Mesothelial cell of epicardium (in vitro differentiated cells): ENCODE measurements at regions not wholly inside any gene's neighbourhood (a gene's known extent, or its start where the extent isn't known, plus 50 kb on each side); places are given as distances from the start of the nearest gene placed in this dataset.
A peak's percentile ranks its signal among the peaks of the same experiment; 100 is the strongest.

Experiments used
- DNase-seq, 2 experiments: peaks; one replicate each; pipeline ENCODE4 v3.0.0; 2021; ENCODE audit warnings: low spot score in 2 of 2; ENCODE audit not compliant: unreplicated experiment in 2 of 2
- H3K27ac Mint-ChIP-seq: 2 replicates; pipeline ENCODE4 v1.8.0; 2021; ENCODE audit warnings: mixed read lengths
- H3K27me3 Mint-ChIP-seq: 2 replicates; pipeline ENCODE4 v1.8.0; 2021; ENCODE audit warnings: low read depth, mixed read lengths
- H3K36me3 Mint-ChIP-seq: 2 replicates; pipeline ENCODE4 v1.8.0; 2021; ENCODE audit warnings: mixed read lengths
- H3K4me1 Mint-ChIP-seq: 2 replicates; pipeline ENCODE4 v1.8.0; 2021; ENCODE audit warnings: mixed read lengths
- H3K4me3 Mint-ChIP-seq: 2 replicates; pipeline ENCODE4 v1.8.0; 2021; ENCODE audit warnings: mild to moderate bottlenecking, moderate library complexity, mixed read lengths
- H3K9me3 Mint-ChIP-seq: 2 replicates; pipeline ENCODE4 v1.8.0; 2021; ENCODE audit warnings: mixed read lengths
- TF ChIP-seq, protein P1 (sequence below): fragments of 200-600 bp; sonication (generic); IDR thresholded peaks from one replicate; pipeline ENCODE4 v1.5.0; 2021; ENCODE audit warnings: antibody characterized with exemption; ENCODE audit not compliant: unreplicated experiment

DNA sequence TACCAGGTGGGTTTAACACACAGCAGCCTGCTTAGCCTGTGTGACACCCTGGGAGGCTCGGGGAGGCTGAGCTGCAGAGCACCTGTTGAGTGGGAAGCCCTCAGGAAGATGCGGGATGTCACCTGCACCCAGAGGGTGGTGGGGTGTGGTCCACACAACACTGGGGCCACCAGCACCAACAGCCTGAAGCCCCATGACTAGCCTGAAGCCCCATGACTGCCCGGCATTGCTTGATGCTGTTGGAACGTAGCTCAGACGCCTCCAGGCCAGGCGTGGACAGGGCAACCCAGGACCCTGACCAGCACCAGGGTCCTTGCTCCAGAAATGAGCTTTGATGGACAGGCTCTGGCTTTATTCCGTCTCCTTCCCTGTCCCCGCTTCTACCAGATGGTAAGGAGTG, 76.3 kb upstream of the ZNF469 start:
- H3K27me3 Mint-ChIP-seq: no peaks in the 10 kb centered on the region
- DNase-seq: no peak
- H3K36me3 Mint-ChIP-seq: peaks cover 2% of the 10 kb centered on the region
- H3K4me1 Mint-ChIP-seq: peaks cover 34% of the 10 kb centered on the region
- TF ChIP-seq, protein P1, sequence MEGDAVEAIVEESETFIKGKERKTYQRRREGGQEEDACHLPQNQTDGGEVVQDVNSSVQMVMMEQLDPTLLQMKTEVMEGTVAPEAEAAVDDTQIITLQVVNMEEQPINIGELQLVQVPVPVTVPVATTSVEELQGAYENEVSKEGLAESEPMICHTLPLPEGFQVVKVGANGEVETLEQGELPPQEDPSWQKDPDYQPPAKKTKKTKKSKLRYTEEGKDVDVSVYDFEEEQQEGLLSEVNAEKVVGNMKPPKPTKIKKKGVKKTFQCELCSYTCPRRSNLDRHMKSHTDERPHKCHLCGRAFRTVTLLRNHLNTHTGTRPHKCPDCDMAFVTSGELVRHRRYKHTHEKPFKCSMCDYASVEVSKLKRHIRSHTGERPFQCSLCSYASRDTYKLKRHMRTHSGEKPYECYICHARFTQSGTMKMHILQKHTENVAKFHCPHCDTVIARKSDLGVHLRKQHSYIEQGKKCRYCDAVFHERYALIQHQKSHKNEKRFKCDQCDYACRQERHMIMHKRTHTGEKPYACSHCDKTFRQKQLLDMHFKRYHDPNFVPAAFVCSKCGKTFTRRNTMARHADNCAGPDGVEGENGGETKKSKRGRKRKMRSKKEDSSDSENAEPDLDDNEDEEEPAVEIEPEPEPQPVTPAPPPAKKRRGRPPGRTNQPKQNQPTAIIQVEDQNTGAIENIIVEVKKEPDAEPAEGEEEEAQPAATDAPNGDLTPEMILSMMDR: no peak
- peak overlapping the region; percentile 17 for H3K27ac Mint-ChIP-seq
- no peak overlapping the region for H3K4me3 Mint-ChIP-seq
- peaks cover 9% of the 10 kb centered on the region for H3K9me3 Mint-ChIP-seq

GRCh38 chr16:88306860-88307545, 75.8 kb upstream of the ZNF469 start:
- peaks cover 31% of the 10 kb centered on the region for H3K4me1 Mint-ChIP-seq

GRCh38 chr16:88308441-88309173, 74.2 kb upstream of the ZNF469 start:
- Mint-ChIP-seq H3K27me3 (no peaks in the 10 kb centered on the region), H3K27ac (no peak overlapping the region), H3K9me3 (peaks cover 19% of the 10 kb centered on the region), H3K4me1 (peaks cover 26% of the 10 kb centered on the region), H3K4me3 (no peak overlapping the region), H3K36me3 (peaks cover 5% of the 10 kb centered on the region)
- no peak for DNase-seq
- TF ChIP-seq, protein P1: no peak

More at GRCh38 chr16:88306860-88307545, 75.8 kb upstream of the ZNF469 start:
- no peak for DNase-seq
- Mint-ChIP-seq H3K4me3 (no peak overlapping the region), H3K9me3 (peaks cover 13% of the 10 kb centered on the region), H3K36me3 (peaks cover 2% of the 10 kb centered on the region), H3K27ac (peak overlapping the region; percentile 17), H3K27me3 (no peaks in the 10 kb centered on the region)
- TF ChIP-seq, protein P1: no peak

- TF ChIP-seq, protein P1: no peak
- Mint-ChIP-seq H3K4me3 (no peak overlapping the region), H3K27me3 (no peaks in the 10 kb centered on the region), H3K9me3 (peaks cover 19% of the 10 kb centered on the region), H3K4me1 (peaks cover 19% of the 10 kb centered on the region), H3K27ac (no peak overlapping the region), H3K36me3 (peaks cover 4% of the 10 kb centered on the region)
- no peak for DNase-seq
Measured at GRCh38 chr16:88309174-88309907, 73.4 kb upstream of the ZNF469 start.

DNA sequence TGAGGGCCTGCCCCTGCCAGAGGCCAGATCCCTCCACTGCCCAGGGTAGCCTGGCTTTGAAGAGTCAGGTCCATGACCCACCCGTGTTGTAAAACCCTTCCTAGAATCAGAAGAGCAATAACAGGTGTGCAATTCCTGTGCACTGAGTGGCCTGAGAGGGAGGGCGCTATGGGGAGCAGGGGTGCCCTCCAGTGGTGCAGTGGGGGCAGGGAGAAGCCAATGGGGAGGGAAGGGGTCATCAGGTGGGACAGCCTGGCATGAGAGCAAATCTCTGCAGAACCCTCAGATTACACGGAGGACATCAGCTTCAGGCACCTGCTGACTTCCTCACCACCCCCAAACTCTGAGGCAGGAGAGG, 72.9 kb upstream of the ZNF469 start:
- H3K36me3 Mint-ChIP-seq: peaks cover 4% of the 10 kb centered on the region
- H3K4me3 Mint-ChIP-seq: no peak overlapping the region
- TF ChIP-seq, protein P1: no peak
- H3K4me1 Mint-ChIP-seq: peaks cover 13% of the 10 kb centered on the region
- H3K9me3 Mint-ChIP-seq: peaks cover 19% of the 10 kb centered on the region
- no peak overlapping the region for H3K27ac Mint-ChIP-seq
- DNase-seq: no peak
- H3K27me3 Mint-ChIP-seq: no peaks in the 10 kb centered on the region
